ENCODE measurements at regions not wholly inside any gene's neighbourhood (a gene's known extent, or its start where the extent isn't known, plus 50 kb on each side); places are given as distances from the start of the nearest gene placed in this dataset.

GRCh38 chr5:128011339-128011738, 72.2 kb upstream of the SLC12A2 start:
- DNase-seq (ENCODE audit: insufficient read length, low spot score), result no peak
- FAIRE-seq, result no peak
- TF ChIP-seq PAX5 (IDR thresholded peaks at IDR 0.05; ENCODE audit: insufficient read depth, low read length, severe bottlenecking) (no peak), POLR2AphosphoS5 (IDR thresholded peaks at IDR 0.05; ENCODE audit: low read depth, low read length) (no peak)

DNA sequence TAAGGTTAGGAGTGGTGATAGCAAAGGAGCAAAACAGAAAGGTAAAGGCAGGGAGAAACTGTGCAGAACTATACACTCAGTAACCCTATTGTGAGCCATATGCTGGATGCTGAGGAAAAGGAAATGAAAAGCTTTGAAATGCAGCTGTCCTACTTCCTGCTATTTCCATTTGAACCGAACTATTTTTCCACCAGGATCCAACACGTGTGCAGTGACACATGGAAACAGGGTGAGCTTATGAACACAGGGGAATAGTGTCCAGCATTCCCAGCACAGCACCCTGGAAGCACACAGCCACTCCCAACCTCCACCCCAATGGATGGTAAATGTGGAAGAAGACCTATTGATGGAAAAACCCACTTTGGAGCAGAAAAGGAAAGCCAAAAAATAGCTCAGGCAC, 69.0 kb upstream of the SLC12A2 start:
- no peak for DNase-seq (ENCODE audit: insufficient read length, low spot score)
- TF ChIP-seq TAF1 (IDR thresholded peaks at IDR 0.05; ENCODE audit: low read depth, low read length), result no peak
- TF ChIP-seq POLR2AphosphoS5 (IDR thresholded peaks at IDR 0.05; ENCODE audit: low read depth, low read length), result no peak
- TF ChIP-seq POU2F2 (IDR thresholded peaks at IDR 0.05; ENCODE audit: low read depth, low read length), result no peak
- no peak for TF ChIP-seq PAX5 (IDR thresholded peaks at IDR 0.05; ENCODE audit: insufficient read depth, low read length, severe bottlenecking)
- no peak for FAIRE-seq

- FAIRE-seq, result no peak
These were observed 68.1 kb upstream of the SLC12A2 start for GRCh38 chr5:128015478-128015877.

DNA sequence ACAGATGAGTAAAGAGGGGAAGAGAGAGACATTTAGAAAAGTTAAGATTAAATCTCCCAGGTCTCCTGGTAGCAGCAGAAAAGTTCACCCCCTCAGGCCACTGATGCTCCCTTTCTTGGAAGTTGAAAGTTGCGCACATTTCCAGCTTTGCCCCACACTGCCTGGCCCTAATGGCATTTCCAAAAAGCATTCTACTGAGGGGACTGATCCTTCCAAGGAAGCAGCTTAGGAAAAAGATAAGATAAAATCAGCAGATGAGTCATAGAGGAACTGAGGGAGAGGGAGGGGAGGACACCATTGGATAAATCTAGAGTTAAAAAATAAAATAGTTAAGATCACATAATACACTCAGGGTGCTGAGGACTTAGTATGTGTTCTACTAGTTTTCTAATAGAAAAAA, 67.6 kb upstream of the SLC12A2 start:
- no peak for DNase-seq (ENCODE audit: insufficient read length, low spot score)
- TF ChIP-seq TAF1 (IDR thresholded peaks at IDR 0.05; ENCODE audit: low read depth, low read length) (no peak), POU2F2 (IDR thresholded peaks at IDR 0.05; ENCODE audit: low read depth, low read length) (no peak)
- FAIRE-seq, result no peak

More at GRCh38 chr5:128015478-128015877, 68.1 kb upstream of the SLC12A2 start:
- no peak for DNase-seq (ENCODE audit: insufficient read length, low spot score)
- TF ChIP-seq POU2F2 (IDR thresholded peaks at IDR 0.05; ENCODE audit: low read depth, low read length), result no peak
- TF ChIP-seq POLR2AphosphoS5 (IDR thresholded peaks at IDR 0.05; ENCODE audit: low read depth, low read length), result no peak
- no peak for TF ChIP-seq PAX5 (IDR thresholded peaks at IDR 0.05; ENCODE audit: insufficient read depth, low read length, severe bottlenecking)
- no peak for TF ChIP-seq SPI1 (IDR thresholded peaks at IDR 0.05; ENCODE audit: low read depth, low read length)
- TF ChIP-seq TAF1 (IDR thresholded peaks at IDR 0.05; ENCODE audit: low read depth, low read length), result no peak
- no peak for TF ChIP-seq POLR2A (IDR thresholded peaks at IDR 0.05; ENCODE audit: low read depth, low read length)

- DNase-seq (ENCODE audit: insufficient read length, low spot score) (no peak), FAIRE-seq (no peak)
- TF ChIP-seq PAX5 (IDR thresholded peaks at IDR 0.05; ENCODE audit: insufficient read depth, low read length, severe bottlenecking) (no peak), TAF1 (IDR thresholded peaks at IDR 0.05; ENCODE audit: low read depth, low read length) (no peak), SPI1 (IDR thresholded peaks at IDR 0.05; ENCODE audit: low read depth, low read length) (no peak), POU2F2 (IDR thresholded peaks at IDR 0.05; ENCODE audit: low read depth, low read length) (no peak), POLR2AphosphoS5 (IDR thresholded peaks at IDR 0.05; ENCODE audit: low read depth, low read length) (no peak), POLR2A (IDR thresholded peaks at IDR 0.05; ENCODE audit: low read depth, low read length) (no peak)
These were observed 64.2 kb upstream of the SLC12A2 start for GRCh38 chr5:128019391-128019790.

- TF ChIP-seq POU2F2 (IDR thresholded peaks at IDR 0.05; ENCODE audit: low read depth, low read length), result no peak
- no peak for TF ChIP-seq POLR2AphosphoS5 (IDR thresholded peaks at IDR 0.05; ENCODE audit: low read depth, low read length)
- TF ChIP-seq POLR2A (IDR thresholded peaks at IDR 0.05; ENCODE audit: low read depth, low read length), result no peak
- no peak for TF ChIP-seq PAX5 (IDR thresholded peaks at IDR 0.05; ENCODE audit: insufficient read depth, low read length, severe bottlenecking)
- TF ChIP-seq SPI1 (IDR thresholded peaks at IDR 0.05; ENCODE audit: low read depth, low read length), result no peak
- TF ChIP-seq TAF1 (IDR thresholded peaks at IDR 0.05; ENCODE audit: low read depth, low read length), result no peak
- no peak for FAIRE-seq
These were observed 63.6 kb upstream of the SLC12A2 start for GRCh38 chr5:128020012-128020411.

GRCh38 chr5:128021411-128021810, 62.2 kb upstream of the SLC12A2 start:
- FAIRE-seq, result no peak
- TF ChIP-seq PAX5 (IDR thresholded peaks at IDR 0.05; ENCODE audit: insufficient read depth, low read length, severe bottlenecking) (no peak), TAF1 (IDR thresholded peaks at IDR 0.05; ENCODE audit: low read depth, low read length) (no peak), POU2F2 (IDR thresholded peaks at IDR 0.05; ENCODE audit: low read depth, low read length) (no peak), POLR2A (IDR thresholded peaks at IDR 0.05; ENCODE audit: low read depth, low read length) (no peak), SPI1 (IDR thresholded peaks at IDR 0.05; ENCODE audit: low read depth, low read length) (no peak), POLR2AphosphoS5 (IDR thresholded peaks at IDR 0.05; ENCODE audit: low read depth, low read length) (no peak)
- no peak for DNase-seq (ENCODE audit: insufficient read length, low spot score)

More at GRCh38 chr5:128020012-128020411, 63.6 kb upstream of the SLC12A2 start:
- DNase-seq (ENCODE audit: insufficient read length, low spot score), result no peak
